Neuron (in vitro differentiated cells): ENCODE measurements at regions not wholly inside any gene's neighbourhood (a gene's known extent, or its start where the extent isn't known, plus 50 kb on each side); places are given as distances from the start of the nearest gene placed in this dataset.

ENCODE experiments used
- H2AFZ ChIP-seq: one replicate; pipeline ENCODE4 v1.6.1; 2013; ENCODE audit warnings: low read depth, mild to moderate bottlenecking, inconsistent platforms, low read length, moderate library complexity
- H3K27me3 ChIP-seq: one replicate; pipeline ENCODE4 v1.6.1; 2013; ENCODE audit warnings: low read length; ENCODE audit not compliant: insufficient read depth
- H3K36me3 ChIP-seq: one replicate; pipeline ENCODE4 v1.6.1; 2013; ENCODE audit warnings: low read length; ENCODE audit not compliant: insufficient read depth
- H3K4me1 ChIP-seq: one replicate; pipeline ENCODE4 v1.6.1; 2013; ENCODE audit warnings: low read length; ENCODE audit not compliant: insufficient read depth
- H3K4me3 ChIP-seq: 2 replicates; pipeline ENCODE4 v1.5.1; 2013; ENCODE audit warnings: mild to moderate bottlenecking, low read length, moderate library complexity
- H3K9me3 ChIP-seq: one replicate; pipeline ENCODE4 v1.6.1; 2013; ENCODE audit warnings: low read length

DNA sequence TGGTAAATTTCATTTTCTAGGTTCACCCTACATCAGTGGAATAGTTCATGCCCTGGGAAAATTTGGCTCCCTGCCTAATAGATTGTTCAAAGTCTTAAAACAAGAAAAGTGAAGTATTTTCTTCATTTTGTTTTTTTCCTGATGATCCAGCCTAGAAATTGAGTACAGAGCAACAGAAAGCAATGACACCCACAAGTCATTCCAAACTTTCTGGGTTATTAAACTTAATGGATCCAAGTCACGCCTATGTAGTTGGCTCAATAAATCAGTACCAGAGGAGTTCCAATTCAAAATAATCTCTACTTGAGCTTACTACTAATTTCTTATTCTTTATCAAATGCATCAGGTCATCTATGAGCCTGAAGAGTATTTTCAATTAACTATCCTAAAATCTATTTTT is 937.6 kb upstream of the SLIT2 start:
- Histone ChIP-seq H2AFZ (no peak overlapping the region), H3K36me3 (no peaks in the 10 kb centered on the region), H3K9me3 (no peaks in the 10 kb centered on the region), H3K4me3 (no peak overlapping the region), H3K27me3 (no peaks in the 10 kb centered on the region), H3K4me1 (no peaks in the 10 kb centered on the region)

DNA sequence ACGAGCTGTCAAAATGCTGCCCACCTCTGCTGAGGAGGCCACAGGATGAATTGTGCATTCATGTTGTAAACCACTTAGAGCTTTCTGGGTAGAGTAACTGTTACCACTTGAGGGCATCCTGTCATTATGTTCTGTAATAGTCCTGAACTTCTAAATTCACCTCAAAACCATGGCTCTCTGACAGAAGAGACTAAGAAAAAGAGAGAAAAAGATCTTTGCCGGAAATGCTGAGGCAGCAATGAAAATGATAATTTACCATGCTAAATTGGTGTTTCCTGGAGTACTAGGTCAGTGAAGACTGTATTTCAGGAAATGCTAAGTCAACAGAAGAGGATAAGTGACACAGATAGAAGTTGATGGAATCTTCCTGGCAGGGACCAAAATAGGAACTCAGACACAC is 942.3 kb upstream of the SLIT2 start:
- no peaks in the 10 kb centered on the region for H3K4me1 ChIP-seq
- no peak overlapping the region for H3K4me3 ChIP-seq
- no peaks in the 10 kb centered on the region for H3K27me3 ChIP-seq
- H2AFZ ChIP-seq = no peak overlapping the region
- no peaks in the 10 kb centered on the region for H3K36me3 ChIP-seq
- no peaks in the 10 kb centered on the region for H3K9me3 ChIP-seq

DNA sequence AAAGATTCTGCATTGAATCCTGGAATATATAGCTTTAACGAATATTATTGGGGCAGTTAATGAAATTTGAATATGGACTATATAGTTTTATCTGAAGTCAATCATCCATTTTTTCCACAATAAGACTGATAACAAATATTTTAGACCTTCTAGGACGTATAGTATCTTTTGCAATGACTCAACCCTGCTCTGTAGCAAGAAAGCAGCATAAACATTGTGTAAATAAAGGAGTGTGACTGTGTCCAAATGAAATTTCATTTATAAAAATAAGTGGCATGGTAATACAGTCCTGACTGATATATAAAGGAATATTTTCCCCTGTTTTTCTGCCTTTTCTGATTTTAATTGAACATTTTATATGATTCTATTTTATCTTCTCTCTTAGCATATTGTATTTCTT is 947.7 kb upstream of the SLIT2 start:
- no peaks in the 10 kb centered on the region for H3K27me3 ChIP-seq
- H3K9me3 ChIP-seq = no peaks in the 10 kb centered on the region
- H2AFZ ChIP-seq = no peak overlapping the region
- no peak overlapping the region for H3K4me3 ChIP-seq
- no peaks in the 10 kb centered on the region for H3K4me1 ChIP-seq
- H3K36me3 ChIP-seq = no peaks in the 10 kb centered on the region

DNA sequence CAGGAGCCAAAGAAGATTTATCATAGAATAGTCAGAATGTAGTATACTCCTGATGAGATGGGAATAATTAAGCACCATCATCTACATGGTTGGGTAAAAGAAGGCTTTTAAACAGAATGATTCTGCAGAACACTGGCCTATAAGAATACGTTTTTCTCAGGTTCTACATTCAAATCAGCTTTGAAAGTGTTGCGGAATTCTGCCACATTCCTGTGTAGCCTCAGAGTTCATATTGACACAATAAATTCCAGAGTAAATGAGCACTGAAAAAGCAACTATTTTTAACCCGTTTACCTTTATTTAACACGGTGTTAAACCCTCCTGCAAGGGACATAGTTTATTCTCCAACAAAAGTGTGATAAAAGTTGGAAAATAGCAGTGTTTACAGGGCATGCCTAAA is 950.2 kb upstream of the SLIT2 start:
- Histone ChIP-seq H3K4me3 (no peak overlapping the region), H3K4me1 (no peaks in the 10 kb centered on the region), H3K9me3 (no peaks in the 10 kb centered on the region), H3K27me3 (no peaks in the 10 kb centered on the region), H3K36me3 (no peaks in the 10 kb centered on the region), H2AFZ (no peak overlapping the region)

DNA sequence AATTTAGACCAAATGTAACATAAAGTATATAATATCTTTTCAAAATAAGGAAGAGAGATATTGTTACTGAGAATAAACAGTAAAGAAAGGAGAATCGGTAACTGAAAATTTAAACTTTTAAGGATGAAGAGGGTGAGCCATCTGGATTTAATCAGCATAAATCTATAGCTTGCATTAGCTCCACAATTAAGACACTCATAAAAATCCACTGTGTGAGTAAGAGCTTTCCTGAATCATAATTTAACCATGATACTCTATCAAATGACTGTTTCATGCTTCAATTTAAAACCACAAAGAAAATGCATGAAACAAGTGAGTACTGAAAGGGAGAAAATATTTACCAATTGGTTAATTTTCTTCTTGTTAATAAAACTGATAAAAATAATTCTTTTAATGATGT is 951.5 kb upstream of the SLIT2 start:
- Histone ChIP-seq H3K4me3 (no peak overlapping the region), H3K9me3 (no peaks in the 10 kb centered on the region), H3K4me1 (no peaks in the 10 kb centered on the region), H2AFZ (no peak overlapping the region), H3K27me3 (no peaks in the 10 kb centered on the region), H3K36me3 (no peaks in the 10 kb centered on the region)

DNA sequence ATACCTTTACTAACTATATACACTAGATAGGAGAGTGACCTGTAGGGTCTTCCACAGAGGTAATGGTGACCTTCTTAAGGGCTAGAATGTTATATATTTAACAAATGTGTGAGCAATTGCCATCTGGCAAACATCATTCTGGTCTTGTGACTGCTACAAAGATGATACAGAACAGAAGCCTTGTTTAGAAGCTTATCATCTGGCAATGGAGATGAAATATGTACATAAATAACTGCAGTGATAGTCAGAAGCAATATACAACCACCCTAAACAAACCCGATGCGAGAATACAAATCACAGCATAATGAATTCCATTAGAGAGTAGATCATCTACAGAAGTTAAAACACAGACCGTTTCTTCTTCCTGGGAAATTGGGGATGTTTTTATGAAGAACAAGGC is 952.7 kb upstream of the SLIT2 start:
- Histone ChIP-seq H3K9me3 (no peaks in the 10 kb centered on the region), H2AFZ (no peak overlapping the region), H3K4me1 (no peaks in the 10 kb centered on the region), H3K27me3 (no peaks in the 10 kb centered on the region), H3K36me3 (no peaks in the 10 kb centered on the region), H3K4me3 (no peak overlapping the region)

DNA sequence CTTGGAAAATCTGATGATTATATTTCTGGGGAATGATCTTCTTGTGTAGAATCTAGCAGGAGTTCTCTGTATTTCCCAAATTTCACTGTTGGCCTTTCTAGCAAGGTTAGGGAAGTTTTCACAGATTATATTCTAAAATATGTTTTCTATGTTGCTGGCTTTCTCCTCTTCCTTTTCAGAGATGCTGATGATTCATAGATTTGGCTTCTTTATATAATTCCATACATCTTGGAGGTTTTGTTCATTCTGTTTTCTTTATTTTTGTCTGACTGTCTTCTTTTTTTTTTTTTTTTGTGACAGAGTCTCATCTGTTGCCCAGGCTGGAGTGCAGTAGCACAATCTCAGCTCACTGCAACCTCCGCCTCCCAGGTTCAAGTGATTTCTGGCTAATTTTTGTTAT is 957.9 kb upstream of the SLIT2 start:
- Histone ChIP-seq H3K27me3 (no peaks in the 10 kb centered on the region), H3K4me1 (no peaks in the 10 kb centered on the region), H2AFZ (no peak overlapping the region), H3K9me3 (no peaks in the 10 kb centered on the region), H3K4me3 (no peak overlapping the region), H3K36me3 (no peaks in the 10 kb centered on the region)

DNA sequence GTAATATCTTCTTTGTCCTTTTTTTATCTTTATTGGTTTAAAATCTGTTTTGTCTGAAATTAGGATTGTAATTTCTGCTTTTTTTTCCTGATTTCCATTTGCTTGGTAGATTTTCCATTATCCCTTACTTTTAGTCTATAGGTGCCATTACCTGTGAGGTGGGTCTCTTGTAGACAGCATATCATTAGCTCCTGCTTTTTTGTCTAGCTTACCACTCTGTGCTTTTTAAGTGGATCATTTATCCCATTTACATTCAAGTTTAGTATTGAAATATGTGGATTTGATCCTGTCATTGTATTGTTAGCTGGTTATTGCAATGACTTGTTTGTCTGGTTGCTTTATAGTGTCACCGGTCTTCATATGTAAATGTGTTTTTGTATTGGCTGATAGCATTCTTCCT is 958.6 kb upstream of the SLIT2 start:
- no peaks in the 10 kb centered on the region for H3K36me3 ChIP-seq
- H3K4me3 ChIP-seq = no peak overlapping the region
- no peaks in the 10 kb centered on the region for H3K27me3 ChIP-seq
- H3K4me1 ChIP-seq = no peaks in the 10 kb centered on the region
- no peak overlapping the region for H2AFZ ChIP-seq
- H3K9me3 ChIP-seq = no peaks in the 10 kb centered on the region

DNA sequence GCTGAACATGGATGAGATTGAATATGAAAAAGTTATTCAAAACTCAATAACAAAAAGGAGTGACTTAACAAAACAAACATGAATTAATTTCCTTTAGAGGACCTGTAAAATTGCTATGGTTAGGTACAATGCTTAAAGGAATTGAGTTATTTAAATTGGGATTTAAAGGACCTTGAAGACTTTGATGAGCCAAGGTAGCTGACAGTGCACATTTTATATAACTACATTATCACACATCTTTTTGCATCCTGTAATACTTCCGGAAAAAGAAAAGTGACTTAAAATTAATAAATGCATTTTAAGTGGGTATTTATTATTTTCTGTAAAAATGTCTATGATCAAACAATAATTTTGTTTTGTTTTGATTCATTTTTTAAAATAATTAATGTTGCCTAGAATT is 964.8 kb upstream of the SLIT2 start:
- H3K27me3 ChIP-seq = no peaks in the 10 kb centered on the region
- no peaks in the 10 kb centered on the region for H3K36me3 ChIP-seq
- H2AFZ ChIP-seq = no peak overlapping the region
- H3K9me3 ChIP-seq = peaks cover 2% of the 10 kb centered on the region
- H3K4me1 ChIP-seq = no peaks in the 10 kb centered on the region
- H3K4me3 ChIP-seq = no peak overlapping the region

DNA sequence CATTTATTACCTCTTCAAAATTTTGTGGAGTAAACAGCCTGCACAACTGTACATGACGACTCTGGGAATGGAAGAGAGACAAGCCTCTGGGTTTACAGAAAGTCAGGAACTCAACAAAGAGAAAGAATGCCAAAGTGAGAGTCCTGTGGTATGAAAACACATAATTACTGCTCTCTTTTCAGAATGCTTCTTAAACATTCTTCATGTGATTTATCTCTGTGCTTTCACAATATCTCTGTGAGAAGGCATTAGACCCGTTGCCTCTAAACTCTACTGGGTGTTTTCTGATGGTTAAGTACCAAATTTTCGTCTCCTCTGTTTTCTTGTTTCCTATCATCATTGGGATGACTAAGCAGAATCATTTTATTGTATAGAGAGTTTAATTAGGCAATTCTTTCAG is 966.6 kb upstream of the SLIT2 start:
- Histone ChIP-seq H3K4me1 (no peaks in the 10 kb centered on the region), H3K4me3 (no peak overlapping the region), H3K9me3 (peaks cover 4% of the 10 kb centered on the region), H2AFZ (no peak overlapping the region), H3K27me3 (no peaks in the 10 kb centered on the region), H3K36me3 (no peaks in the 10 kb centered on the region)

DNA sequence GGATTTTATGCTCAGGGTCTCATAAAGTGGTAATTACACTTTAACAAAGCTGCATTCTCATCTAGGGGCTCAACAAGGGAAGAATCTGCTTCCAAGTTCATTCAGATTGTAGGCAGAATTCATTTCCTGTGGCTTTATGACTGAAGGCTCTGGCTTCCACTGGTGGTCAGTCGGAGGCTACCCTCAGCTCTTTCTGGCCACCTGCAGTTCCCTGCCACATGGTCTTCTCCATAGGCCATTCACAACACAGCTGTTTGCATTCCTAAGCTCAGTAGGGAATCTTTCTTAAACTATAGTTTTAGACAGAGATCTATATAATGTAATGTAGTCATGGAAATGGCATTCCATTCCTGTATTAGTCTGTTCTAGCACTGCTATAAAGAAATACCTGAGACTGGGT is 973.0 kb upstream of the SLIT2 start:
- Histone ChIP-seq H3K36me3 (no peaks in the 10 kb centered on the region), H3K4me3 (no peak overlapping the region), H3K27me3 (no peaks in the 10 kb centered on the region), H2AFZ (peak overlapping the region; percentile 32), H3K4me1 (peaks cover 4% of the 10 kb centered on the region), H3K9me3 (peaks cover 4% of the 10 kb centered on the region)

DNA sequence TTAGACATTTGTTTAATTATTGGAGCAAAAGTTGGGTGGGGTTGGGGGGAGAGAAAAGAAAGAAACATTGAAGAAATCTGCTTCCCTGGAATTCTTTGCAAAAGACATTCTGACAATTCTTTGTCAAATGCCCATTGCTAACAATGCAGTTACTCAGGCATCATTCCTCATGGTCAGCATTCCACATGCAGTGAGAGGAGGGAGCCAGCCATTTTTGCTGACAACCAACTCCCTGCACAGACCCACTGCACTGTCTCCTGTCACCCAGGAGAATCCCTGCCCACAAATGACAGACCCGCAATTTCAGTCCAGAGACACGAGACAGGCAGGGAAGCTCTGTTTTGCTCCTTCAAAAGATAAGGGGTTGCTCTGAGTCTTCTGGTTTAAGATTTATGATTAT is 985.1 kb upstream of the SLIT2 start:
- Histone ChIP-seq H2AFZ (peak overlapping the region; percentile 15), H3K4me3 (no peak overlapping the region), H3K27me3 (no peaks in the 10 kb centered on the region), H3K36me3 (no peaks in the 10 kb centered on the region), H3K4me1 (peaks cover 5% of the 10 kb centered on the region), H3K9me3 (no peaks in the 10 kb centered on the region)

DNA sequence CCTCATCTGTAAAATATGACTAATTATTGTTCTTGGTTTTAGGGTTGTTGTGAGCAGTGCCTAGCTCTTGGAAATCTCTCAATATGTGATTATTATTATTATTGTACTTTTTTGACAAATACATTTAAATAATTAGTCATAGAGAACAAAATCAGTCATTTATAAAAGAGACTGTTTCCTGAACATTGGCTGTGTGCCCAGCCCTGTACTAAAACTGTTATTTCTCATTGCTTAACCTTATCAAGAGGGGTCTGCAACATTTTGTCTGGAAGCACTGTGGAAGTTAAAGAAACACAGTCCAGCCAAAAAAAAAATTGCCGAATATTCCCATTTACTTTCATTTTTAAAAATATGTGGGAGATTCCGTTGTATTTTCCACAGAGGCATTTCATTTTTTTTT is 989.2 kb upstream of the SLIT2 start:
- H3K27me3 ChIP-seq = no peaks in the 10 kb centered on the region
- peaks cover 5% of the 10 kb centered on the region for H3K4me1 ChIP-seq
- H3K4me3 ChIP-seq = no peak overlapping the region
- no peak overlapping the region for H2AFZ ChIP-seq
- H3K36me3 ChIP-seq = no peaks in the 10 kb centered on the region
- H3K9me3 ChIP-seq = no peaks in the 10 kb centered on the region

DNA sequence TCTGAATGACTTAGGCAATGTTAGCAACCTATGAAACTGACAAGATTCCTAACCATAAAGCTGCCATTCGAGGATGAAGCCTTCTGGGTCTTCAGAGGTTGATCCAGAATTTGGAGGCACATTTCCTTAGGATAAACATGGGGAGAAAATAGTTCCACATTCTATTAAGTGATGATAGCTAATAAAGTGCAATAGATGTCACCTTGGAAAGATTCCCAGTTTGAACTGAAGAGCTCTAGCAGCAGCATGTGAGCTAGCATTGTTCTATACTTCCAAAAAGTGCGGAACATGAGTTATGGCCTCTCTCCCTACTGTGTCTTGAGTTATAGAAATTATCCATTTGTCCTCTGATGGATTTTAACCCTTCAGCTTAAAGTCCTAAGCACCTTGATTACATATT is 991.4 kb upstream of the SLIT2 start:
- Histone ChIP-seq H2AFZ (no peak overlapping the region), H3K4me3 (no peak overlapping the region), H3K4me1 (no peaks in the 10 kb centered on the region), H3K27me3 (no peaks in the 10 kb centered on the region), H3K36me3 (no peaks in the 10 kb centered on the region), H3K9me3 (no peaks in the 10 kb centered on the region)
